HG03354 (cell line): ENCODE measurements at regions not wholly inside any gene's neighbourhood (a gene's known extent, or its start where the extent isn't known, plus 50 kb on each side); places are given as distances from the start of the nearest gene placed in this dataset.
A peak's percentile ranks its signal among the peaks of the same experiment; 100 is the strongest.

Source experiments
- ATAC-seq: cut with Tn5 transposase; IDR thresholded peaks from one replicate; pipeline ENCODE4 v1.9.1; 2021; ENCODE audit warnings: mild to moderate bottlenecking; ENCODE audit not compliant: unreplicated experiment, poor library complexity, severe bottlenecking

- no peak for ATAC-seq
Measured at GRCh38 chr9:85431339-85432102, 310.2 kb downstream of the AGTPBP1 start.

GRCh38 chr9:85430659-85431338, 311.0 kb downstream of the AGTPBP1 start:
- no peak for ATAC-seq

- no peak for ATAC-seq
Measured at GRCh38 chr9:85428230-85428629, 313.5 kb downstream of the AGTPBP1 start.

- ATAC-seq, result no peak
Measured at GRCh38 chr9:85427772-85428171, 314.0 kb downstream of the AGTPBP1 start.

GRCh38 chr9:85425153-85425611, 316.6 kb downstream of the AGTPBP1 start:
- peak; percentile 78 for ATAC-seq

GRCh38 chr9:85423422-85423821, 318.3 kb downstream of the AGTPBP1 start:
- ATAC-seq, result no peak

GRCh38 chr9:85421641-85422040, 320.1 kb downstream of the AGTPBP1 start:
- ATAC-seq, result no peak

GRCh38 chr9:85420750-85421149, 321.0 kb downstream of the AGTPBP1 start:
- ATAC-seq, result no peak

- ATAC-seq, result no peak
Measured at GRCh38 chr9:85417674-85418073, 324.1 kb downstream of the AGTPBP1 start.

- no peak for ATAC-seq
Measured at GRCh38 chr9:85416715-85417114, 325.0 kb downstream of the AGTPBP1 start.

- ATAC-seq, result no peak
Measured at GRCh38 chr9:85414390-85414789, 327.4 kb downstream of the AGTPBP1 start.

GRCh38 chr9:85408494-85408893, 333.3 kb downstream of the AGTPBP1 start:
- ATAC-seq, result no peak

- no peak for ATAC-seq
Measured at GRCh38 chr9:85405566-85405950, 336.2 kb downstream of the AGTPBP1 start.

GRCh38 chr9:85404911-85405565, 336.7 kb downstream of the AGTPBP1 start:
- ATAC-seq, result no peak

- ATAC-seq, result no peak
Measured at GRCh38 chr9:85402551-85402950, 339.2 kb downstream of the AGTPBP1 start.

GRCh38 chr9:85401998-85402397, 339.8 kb downstream of the AGTPBP1 start:
- no peak for ATAC-seq

GRCh38 chr9:85397005-85397404, 344.7 kb downstream of the AGTPBP1 start:
- no peak for ATAC-seq

- ATAC-seq, result no peak
Measured at GRCh38 chr9:85392260-85392659, 349.5 kb downstream of the AGTPBP1 start.

- no peak for ATAC-seq
Measured at GRCh38 chr9:85377731-85378289, 363.9 kb downstream of the AGTPBP1 start.

- ATAC-seq, result no peak
Measured at GRCh38 chr9:85368781-85369180, 373.0 kb downstream of the AGTPBP1 start.
